RWPE2 (cell line): ENCODE measurements at regions not wholly inside any gene's neighbourhood (a gene's known extent, or its start where the extent isn't known, plus 50 kb on each side); places are given as distances from the start of the nearest gene placed in this dataset.
"Not testable (repeated sequence)": the region's sequence is repeated elsewhere in the genome, so short reads cannot be mapped to it uniquely, and the experiment has no call there.

ENCODE experiments used
- ATAC-seq: fragments of 200-7000 bp; cut with Tn5 transposase; 3 replicates; pipeline ENCODE4 v1.9.1; 2021; ENCODE audit warnings: low read depth
- DNase-seq: peaks from one replicate; pipeline ENCODE4 v3.0.0-alpha.2; 2020; ENCODE audit warnings: low spot score
- H3K27ac ChIP-seq: fragments of 450-650 bp; 2 replicates; pipeline ENCODE4 v1.5.1; 2017; ENCODE audit warnings: mild to moderate bottlenecking; ENCODE audit not compliant: poor library complexity, severe bottlenecking
- H3K27me3 ChIP-seq: fragments of 250-450 bp; sonication (Bioruptor Pico); 2 replicates; pipeline ENCODE4 v1.5.1; 2021; ENCODE audit warnings: mild to moderate bottlenecking, moderate library complexity; ENCODE audit not compliant: insufficient read depth, poor library complexity, severe bottlenecking
- H3K36me3 ChIP-seq: fragments of 250-450 bp; sonication (Bioruptor Pico); 2 replicates; pipeline ENCODE4 v1.5.1; 2020; ENCODE audit warnings: low read depth, mild to moderate bottlenecking, moderate library complexity
- H3K4me1 ChIP-seq: fragments of 250-450 bp; sonication (Bioruptor Pico); 2 replicates; pipeline ENCODE4 v1.5.1; 2021; ENCODE audit warnings: mild to moderate bottlenecking, moderate library complexity; ENCODE audit not compliant: insufficient read depth, poor library complexity, severe bottlenecking
- H3K4me3 ChIP-seq: fragments of 250-450 bp; sonication (Bioruptor Pico); 2 replicates; pipeline ENCODE4 v1.5.1; 2021; ENCODE audit warnings: mild to moderate bottlenecking, moderate library complexity; ENCODE audit not compliant: severe bottlenecking
- H3K9me3 ChIP-seq: fragments of 250-450 bp; sonication (Bioruptor Pico); 2 replicates; pipeline ENCODE4 v1.5.1; 2021; ENCODE audit warnings: mild to moderate bottlenecking, moderate library complexity; ENCODE audit not compliant: severe bottlenecking
- CTCF ChIP-seq: fragments of 450-650 bp; IDR thresholded peaks from one replicate; pipeline ENCODE4 v1.5.1; 2017; ENCODE audit warnings: mild to moderate bottlenecking, moderate library complexity; ENCODE audit not compliant: poor library complexity, severe bottlenecking

GRCh38 chrX:144075432-144075831, 191.6 kb downstream of the UBE2NL start:
- Histone ChIP-seq H3K4me1 (no peaks in the 10 kb centered on the region), H3K36me3 (no peaks in the 10 kb centered on the region), H3K27me3 (no peaks in the 10 kb centered on the region), H3K4me3 (no peak overlapping the region), H3K9me3 (no peaks in the 10 kb centered on the region), H3K27ac (no peak overlapping the region)
- ATAC-seq (no peak), DNase-seq (no peak)
- no peak for TF ChIP-seq CTCF

- not testable (repeated sequence) for DNase-seq, H3K27ac ChIP-seq, H3K4me3 ChIP-seq, H3K36me3 ChIP-seq, H3K27me3 ChIP-seq, H3K9me3 ChIP-seq, H3K4me1 ChIP-seq
- peak; percentile 73 for ATAC-seq
Measured at GRCh38 chrX:144082237-144082636, 198.4 kb downstream of the UBE2NL start.

DNA sequence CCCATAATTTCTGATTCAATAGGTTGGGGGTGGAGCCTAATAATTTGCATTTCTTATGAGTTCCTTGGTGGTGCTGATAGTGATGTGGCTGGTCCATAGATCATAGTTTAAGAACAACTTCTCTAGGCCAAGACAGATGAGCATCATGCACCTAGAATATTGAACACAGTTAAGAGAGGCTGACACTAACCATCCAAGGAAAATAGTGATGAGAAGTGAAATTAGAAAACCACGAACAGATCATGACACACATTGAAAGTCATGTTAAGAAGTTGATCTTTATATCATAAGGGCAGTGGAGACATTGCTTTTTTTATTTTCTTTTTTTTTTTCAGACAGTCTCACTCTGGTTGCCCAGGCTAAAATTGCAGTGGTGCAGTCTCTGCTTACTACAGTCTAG, 205.8 kb downstream of the UBE2NL start:
- not testable (repeated sequence) for H3K27ac ChIP-seq, ATAC-seq, H3K9me3 ChIP-seq, H3K27me3 ChIP-seq, DNase-seq, H3K4me3 ChIP-seq, H3K36me3 ChIP-seq, H3K4me1 ChIP-seq

DNA sequence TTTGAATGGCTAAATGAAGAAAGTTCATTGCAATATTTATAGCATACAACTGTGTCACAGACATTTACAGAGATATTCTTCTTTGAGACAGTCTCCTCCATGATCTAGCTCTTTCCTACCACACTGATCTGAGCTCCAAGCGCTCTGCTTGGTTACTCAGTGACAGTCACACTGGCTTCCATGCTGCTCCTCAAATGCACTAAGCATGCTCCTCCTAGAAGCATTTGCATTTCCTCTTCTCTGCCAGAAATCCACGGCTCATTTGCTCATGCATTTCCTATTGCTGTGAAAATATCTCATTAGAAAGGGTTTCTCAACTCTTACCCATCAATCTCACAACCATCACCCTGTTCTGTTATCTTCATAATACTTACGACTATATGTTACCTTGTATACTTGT, 208.2 kb downstream of the UBE2NL start:
- ATAC-seq = not testable (repeated sequence)

DNA sequence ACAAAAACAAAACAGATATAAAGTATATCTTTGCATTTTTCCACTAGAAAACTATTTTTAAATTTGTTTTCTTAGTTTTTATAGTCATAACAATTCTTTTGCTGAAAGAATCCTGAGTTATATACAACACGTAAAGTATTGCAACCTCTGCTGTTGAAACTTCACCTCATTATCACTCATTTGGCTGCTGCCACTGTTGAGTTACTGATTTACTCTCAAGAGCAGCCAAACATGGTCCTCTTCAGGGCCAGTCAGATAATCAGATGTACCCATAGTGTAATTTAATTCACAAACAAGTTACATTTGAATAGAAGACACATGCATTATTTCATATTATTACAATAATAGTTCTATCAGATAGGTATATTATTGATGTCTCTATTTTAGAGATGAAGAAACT, 235.6 kb downstream of the UBE2NL start:
- H3K4me1 ChIP-seq, H3K36me3 ChIP-seq, ATAC-seq, DNase-seq, H3K9me3 ChIP-seq, H3K27ac ChIP-seq, H3K4me3 ChIP-seq, H3K27me3 ChIP-seq: not testable (repeated sequence)

More for the DNA sequence above, 208.2 kb downstream of the UBE2NL start:
- not testable (repeated sequence) for H3K4me3 ChIP-seq, H3K9me3 ChIP-seq, H3K27ac ChIP-seq, DNase-seq, H3K36me3 ChIP-seq, H3K4me1 ChIP-seq, H3K27me3 ChIP-seq

DNA sequence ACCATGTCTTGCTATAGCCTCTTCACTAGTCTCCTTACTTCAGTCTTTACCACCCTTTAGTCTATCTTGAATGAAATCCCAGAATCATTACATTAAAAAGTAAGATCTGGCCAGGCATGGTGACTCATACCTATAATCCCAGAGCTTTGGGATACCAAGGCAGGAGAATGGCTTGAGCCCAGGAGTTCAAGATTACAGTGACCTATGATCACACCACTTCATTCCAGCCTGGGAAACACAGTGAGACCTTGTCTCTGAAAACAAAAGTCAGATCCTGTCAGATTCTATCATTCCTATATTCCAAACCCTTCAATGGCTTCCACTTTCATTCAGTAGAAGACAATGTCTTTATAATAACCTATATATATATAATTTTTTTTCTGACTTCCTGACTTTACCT, 237.7 kb downstream of the UBE2NL start:
- not testable (repeated sequence) for H3K4me3 ChIP-seq, H3K9me3 ChIP-seq, ATAC-seq, H3K4me1 ChIP-seq, H3K27me3 ChIP-seq, H3K36me3 ChIP-seq, H3K27ac ChIP-seq, DNase-seq

GRCh38 chrX:144127570-144128169, 243.8 kb downstream of the UBE2NL start:
- not testable (repeated sequence) for H3K27me3 ChIP-seq, H3K4me3 ChIP-seq, H3K9me3 ChIP-seq, DNase-seq, H3K27ac ChIP-seq, H3K4me1 ChIP-seq, ATAC-seq, H3K36me3 ChIP-seq

DNA sequence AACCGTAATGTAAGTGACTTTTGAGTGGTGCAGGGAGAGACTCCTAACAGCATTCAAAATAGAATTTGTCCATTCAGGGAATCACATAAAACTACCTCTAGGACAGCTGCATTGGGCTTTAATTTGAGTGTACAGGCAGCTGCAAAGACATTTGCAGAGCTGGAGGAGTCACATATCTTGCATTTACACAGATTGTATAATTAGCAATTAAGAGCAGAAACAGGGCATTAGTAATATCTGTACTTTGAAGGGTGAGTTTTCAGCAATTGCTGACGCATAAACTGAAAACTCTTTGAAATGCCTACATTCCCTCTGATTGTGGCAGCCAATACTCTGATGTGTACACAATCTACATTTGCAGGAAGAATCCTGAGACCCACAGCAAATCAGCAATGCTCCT, 245.6 kb downstream of the UBE2NL start:
- H3K4me3 ChIP-seq, H3K36me3 ChIP-seq, ATAC-seq: not testable (repeated sequence)

DNA sequence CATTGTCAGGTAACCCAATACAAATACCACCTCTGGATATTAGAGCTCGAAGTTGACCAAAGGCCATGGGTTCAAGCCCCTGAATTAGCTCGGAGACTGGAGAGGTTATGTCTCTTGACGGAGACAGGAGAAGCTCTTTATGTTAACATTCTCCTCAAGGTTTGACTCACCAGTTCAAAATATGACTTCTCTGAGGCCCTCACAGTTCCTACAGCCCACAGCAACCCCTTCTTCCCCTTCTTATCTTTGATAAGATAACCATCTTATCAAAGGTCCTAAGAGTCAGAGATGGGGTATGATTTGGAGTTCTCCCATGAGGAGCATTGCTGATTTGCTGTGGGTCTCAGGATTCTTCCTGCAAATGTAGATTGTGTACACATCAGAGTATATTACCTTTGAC, 246.6 kb downstream of the UBE2NL start:
- DNase-seq, H3K27me3 ChIP-seq, ATAC-seq, H3K4me1 ChIP-seq, H3K9me3 ChIP-seq, H3K27ac ChIP-seq, H3K36me3 ChIP-seq, H3K4me3 ChIP-seq: not testable (repeated sequence)

More for the DNA sequence above, 245.6 kb downstream of the UBE2NL start:
- H3K27me3 ChIP-seq, H3K9me3 ChIP-seq, H3K27ac ChIP-seq, DNase-seq, H3K4me1 ChIP-seq: not testable (repeated sequence)

DNA sequence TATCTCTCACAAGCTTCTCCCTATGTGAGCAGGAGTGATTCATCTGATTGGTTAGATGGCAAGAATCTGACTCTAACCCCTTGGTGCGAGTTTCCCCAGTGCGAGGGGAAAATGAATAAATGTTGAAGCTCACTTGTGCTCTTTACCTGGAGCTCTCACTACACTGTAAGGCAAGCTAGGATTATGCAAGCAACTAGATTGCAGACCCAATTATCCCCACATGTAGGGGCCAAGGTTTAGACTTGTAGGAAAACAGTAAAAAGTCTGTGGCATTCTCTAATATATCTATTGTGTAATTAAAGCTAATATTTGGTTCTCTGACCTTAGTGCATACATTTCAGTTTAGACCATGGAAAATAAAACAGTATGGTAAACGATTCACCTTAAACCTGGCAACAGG, 247.2 kb downstream of the UBE2NL start:
- ATAC-seq, DNase-seq, H3K27me3 ChIP-seq, H3K36me3 ChIP-seq, H3K4me3 ChIP-seq, H3K4me1 ChIP-seq, H3K27ac ChIP-seq, H3K9me3 ChIP-seq: not testable (repeated sequence)

DNA sequence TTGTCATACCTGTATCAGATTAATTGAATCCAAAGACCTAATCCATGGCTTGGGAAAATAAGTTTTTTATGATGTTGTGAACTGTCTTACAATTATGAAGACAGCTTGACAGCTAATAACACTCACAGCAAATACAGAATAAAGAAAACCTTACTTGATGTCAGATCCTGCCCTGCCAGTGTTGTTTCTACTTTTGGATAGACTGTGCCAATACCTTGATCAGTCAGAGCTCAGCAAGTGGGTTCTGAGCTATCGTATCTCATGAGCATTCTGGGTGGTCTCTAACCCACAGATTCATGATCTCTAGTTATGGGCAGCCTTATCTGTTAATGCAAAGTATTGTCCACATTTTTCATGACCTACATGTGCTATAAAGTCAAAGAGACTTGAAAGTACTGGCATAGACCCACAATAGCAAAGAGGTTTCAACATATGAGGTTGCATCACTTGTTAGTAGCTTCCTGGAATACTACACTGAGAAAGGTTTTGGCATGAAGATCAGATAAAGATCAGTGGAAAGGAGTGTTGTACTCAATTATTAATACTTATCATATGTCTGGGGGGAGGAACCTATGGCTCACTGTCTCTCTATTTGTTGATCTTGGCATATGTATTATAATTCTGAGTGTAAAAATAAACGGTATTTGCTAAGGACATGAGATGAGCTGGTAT, 250.7 kb downstream of the UBE2NL start:
- DNase-seq, H3K4me3 ChIP-seq, H3K27ac ChIP-seq, H3K4me1 ChIP-seq, H3K9me3 ChIP-seq, H3K36me3 ChIP-seq, H3K27me3 ChIP-seq: not testable (repeated sequence)
- peak; percentile 89 for ATAC-seq
